ENCODE measurements at regions not wholly inside any gene's neighbourhood (a gene's known extent, or its start where the extent isn't known, plus 50 kb on each side); places are given as distances from the start of the nearest gene placed in this dataset.
A peak's percentile ranks its signal among the peaks of the same experiment; 100 is the strongest.

DNA sequence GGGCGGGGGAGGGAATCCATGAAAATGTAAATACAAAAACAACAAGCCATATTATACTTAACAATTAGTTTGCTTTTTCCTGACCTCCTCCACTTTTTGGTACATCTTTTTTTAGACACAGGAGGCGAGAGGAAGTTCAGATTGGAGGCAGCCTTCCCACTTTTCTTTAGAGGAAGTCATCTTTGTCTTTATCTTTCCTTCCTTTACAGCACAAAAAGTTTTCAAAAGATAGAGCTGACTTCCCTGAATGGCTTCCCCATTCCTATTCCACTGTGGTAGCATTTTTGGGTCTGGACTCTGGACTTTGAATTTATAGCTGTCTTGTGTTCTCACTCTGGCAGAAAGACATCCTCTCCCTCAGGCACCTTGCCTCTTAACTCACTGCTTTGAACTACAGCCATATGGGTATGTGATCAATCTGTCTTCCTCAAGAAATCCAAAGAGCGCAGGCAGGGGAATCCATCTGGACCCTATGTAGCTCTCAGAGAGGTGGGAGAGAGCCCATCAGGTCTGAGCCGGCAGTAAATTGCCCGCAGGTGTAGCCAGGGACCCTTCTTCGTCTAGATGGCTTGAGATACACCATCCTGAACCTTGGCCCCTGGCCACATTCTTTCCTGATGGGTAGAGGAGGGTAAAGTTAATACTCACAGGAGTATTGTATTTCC, 101.9 kb downstream of the AQP4 start:
- Histone ChIP-seq H3K4me3 (no peak overlapping the region), H3K27ac (peak overlapping the region in 1 of 4 donors; percentile 13), H3K9me3 (no peaks in the 10 kb centered on the region), H3K4me1 (peaks cover 8% of the 10 kb centered on the region), H3K36me3 (replicated peaks in 1 of 2; ENCODE audit: insufficient read depth in 1 of 2, low read depth in 2 of 2) (no peaks in the 10 kb centered on the region), H3K27me3 (no peaks in the 10 kb centered on the region)
- intact Hi-C loops (cut with DNase I), result no loop called here
- TF ChIP-seq POLR2A (IDR thresholded peaks at IDR 0.05) (no peak), CTCF (IDR thresholded peaks at IDR 0.05) (no peak)
- ATAC-seq (no peak), DNase-seq (no peak)
- 69 to 70% methylated on average over 6 of the region's 6 CpGs for WGBS, 2 donors

DNA sequence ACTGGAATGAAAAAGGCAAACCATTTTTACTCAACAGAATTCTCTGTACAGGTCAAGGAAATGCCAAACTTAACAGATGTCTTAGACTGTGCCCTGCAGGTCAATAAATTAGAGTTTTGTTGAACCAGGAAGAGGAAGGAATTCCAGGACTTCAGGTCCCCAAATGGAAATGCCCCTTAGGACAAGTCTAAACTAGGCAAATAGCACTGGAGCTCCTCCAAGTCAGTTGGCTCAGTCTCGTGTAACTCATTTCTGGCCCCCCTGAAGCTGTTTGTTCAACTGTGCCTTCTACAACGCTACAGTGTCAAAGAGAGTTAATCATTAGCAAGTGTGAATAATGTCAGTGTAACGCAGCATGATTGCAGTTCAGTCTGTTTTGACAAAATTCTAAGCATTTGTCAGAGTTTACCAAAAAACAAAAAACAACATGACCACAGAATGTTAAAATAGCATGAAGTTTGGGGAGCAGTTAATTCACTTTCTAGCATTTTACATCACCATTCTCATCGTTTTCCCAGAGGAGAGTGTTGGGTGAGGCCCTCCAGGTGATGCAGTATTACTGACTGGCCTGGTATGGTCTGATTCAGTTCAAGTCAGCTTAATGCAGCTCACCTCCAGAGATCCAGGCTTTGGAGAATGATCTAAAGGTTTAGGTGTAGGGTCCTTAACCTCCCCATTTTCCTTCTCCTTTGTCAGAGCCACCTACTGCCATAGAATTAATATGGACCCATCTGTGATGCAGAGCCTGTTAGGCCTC, 108.1 kb downstream of the AQP4 start:
- peaks cover 54% of the 10 kb centered on the region for H3K4me1 ChIP-seq
- ATAC-seq (peak; percentile 87), DNase-seq (peak; percentile 47 to 79 (median 69))
- TF ChIP-seq CTCF (IDR thresholded peaks at IDR 0.05), result no peak
- no peak for TF ChIP-seq POLR2A (IDR thresholded peaks at IDR 0.05)
- WGBS, 2 donors, result 3 to 13% methylated on average over 4 of the region's 4 CpGs
- no peaks in the 10 kb centered on the region for H3K36me3 ChIP-seq (replicated peaks in 1 of 2; ENCODE audit: insufficient read depth in 1 of 2, low read depth in 2 of 2)
- H3K27ac ChIP-seq, result peak overlapping the region; percentile 37 to 79 (median 70)
- intact Hi-C loops (cut with DNase I), result no loop called here
- H3K4me3 ChIP-seq, result no peak overlapping the region
- H3K27me3 ChIP-seq, result no peaks in the 10 kb centered on the region
- H3K9me3 ChIP-seq, result no peaks in the 10 kb centered on the region

DNA sequence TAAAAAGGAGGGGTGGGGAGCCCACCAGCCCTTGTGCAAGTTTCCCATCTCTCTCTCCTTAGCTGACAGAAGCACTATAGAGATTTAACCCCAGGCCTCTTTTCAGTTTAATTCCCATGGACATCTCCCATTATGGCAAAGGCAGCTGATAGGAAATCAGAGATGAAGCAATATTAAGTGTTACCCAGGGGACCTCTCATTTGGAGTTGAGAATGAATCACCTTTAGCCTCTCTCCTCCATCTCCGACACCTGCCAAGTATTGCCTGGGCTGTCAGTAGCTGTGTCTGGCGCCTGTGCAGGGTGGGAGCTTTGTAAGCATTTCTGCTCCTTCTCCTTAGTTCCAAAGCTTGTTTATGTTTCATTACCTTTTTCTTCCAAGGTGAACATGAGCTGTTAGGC, 109.0 kb downstream of the AQP4 start:
- TF ChIP-seq CTCF (IDR thresholded peaks at IDR 0.05), result no peak
- no peak for TF ChIP-seq POLR2A (IDR thresholded peaks at IDR 0.05)

GRCh38 chr18:26746826-26747475, 118.6 kb downstream of the AQP4 start:
- H3K4me1 ChIP-seq, result peaks cover 35% of the 10 kb centered on the region
- intact Hi-C loops (cut with DNase I), result no loop called here
- 10 to 20% methylated on average over 10 of the region's 10 CpGs for WGBS, 2 donors
- H3K9me3 ChIP-seq, result no peaks in the 10 kb centered on the region
- TF ChIP-seq POLR2A (IDR thresholded peaks at IDR 0.05), result no peak
- TF ChIP-seq CTCF (IDR thresholded peaks at IDR 0.05), result no peak
- H3K4me3 ChIP-seq, result no peak overlapping the region
- no peaks in the 10 kb centered on the region for H3K27me3 ChIP-seq
- no peak for DNase-seq
- H3K36me3 ChIP-seq (replicated peaks in 1 of 2; ENCODE audit: insufficient read depth in 1 of 2, low read depth in 2 of 2), result no peaks in the 10 kb centered on the region
- H3K27ac ChIP-seq, result peak overlapping the region in 1 of 4 donors; percentile 39
- ATAC-seq, result no peak

More for the DNA sequence above, 109.0 kb downstream of the AQP4 start:
- WGBS, 2 donors, result 80 to 83% methylated on average over 2 of the region's 2 CpGs
- H3K9me3 ChIP-seq, result no peaks in the 10 kb centered on the region
- intact Hi-C loops (cut with DNase I), result no loop called here
- peaks cover 54% of the 10 kb centered on the region for H3K4me1 ChIP-seq
- no peak overlapping the region for H3K4me3 ChIP-seq
- DNase-seq (peak in 1 of 4 donors; percentile 18), ATAC-seq (no peak)
- no peaks in the 10 kb centered on the region for H3K36me3 ChIP-seq (replicated peaks in 1 of 2; ENCODE audit: insufficient read depth in 1 of 2, low read depth in 2 of 2)
- H3K27ac ChIP-seq, result peak overlapping the region in 3 of 4 donors; percentile 61 to 79 (median 79)
- H3K27me3 ChIP-seq, result no peaks in the 10 kb centered on the region
